ENCODE measurements at regions not wholly inside any gene's neighbourhood (a gene's known extent, or its start where the extent isn't known, plus 50 kb on each side); places are given as distances from the start of the nearest gene placed in this dataset.

DNA sequence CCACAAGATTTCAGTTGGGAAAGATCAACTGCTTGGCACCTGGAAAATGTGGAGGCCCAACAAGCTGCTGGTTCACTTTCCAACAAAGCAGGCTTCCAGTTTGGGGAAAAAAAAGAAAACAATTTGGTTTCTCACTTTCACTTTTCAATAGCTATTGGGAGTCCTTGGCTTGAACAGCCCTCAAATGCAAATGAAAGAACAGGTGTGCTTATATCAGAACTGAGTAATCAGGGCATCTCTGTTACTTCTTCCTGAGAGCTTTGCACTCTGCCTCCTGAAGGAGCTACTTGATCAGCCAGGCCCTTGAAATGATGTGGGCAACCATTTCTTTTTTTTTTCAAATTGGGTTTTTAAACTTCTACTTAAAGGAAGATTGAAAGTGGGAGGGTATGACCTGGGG lies 73.5 kb downstream of the MFAP3 start:
- no peak for TF ChIP-seq POLR2A (IDR thresholded peaks at IDR 0.05; ENCODE audit: low read depth)
- TF ChIP-seq, protein P1, sequence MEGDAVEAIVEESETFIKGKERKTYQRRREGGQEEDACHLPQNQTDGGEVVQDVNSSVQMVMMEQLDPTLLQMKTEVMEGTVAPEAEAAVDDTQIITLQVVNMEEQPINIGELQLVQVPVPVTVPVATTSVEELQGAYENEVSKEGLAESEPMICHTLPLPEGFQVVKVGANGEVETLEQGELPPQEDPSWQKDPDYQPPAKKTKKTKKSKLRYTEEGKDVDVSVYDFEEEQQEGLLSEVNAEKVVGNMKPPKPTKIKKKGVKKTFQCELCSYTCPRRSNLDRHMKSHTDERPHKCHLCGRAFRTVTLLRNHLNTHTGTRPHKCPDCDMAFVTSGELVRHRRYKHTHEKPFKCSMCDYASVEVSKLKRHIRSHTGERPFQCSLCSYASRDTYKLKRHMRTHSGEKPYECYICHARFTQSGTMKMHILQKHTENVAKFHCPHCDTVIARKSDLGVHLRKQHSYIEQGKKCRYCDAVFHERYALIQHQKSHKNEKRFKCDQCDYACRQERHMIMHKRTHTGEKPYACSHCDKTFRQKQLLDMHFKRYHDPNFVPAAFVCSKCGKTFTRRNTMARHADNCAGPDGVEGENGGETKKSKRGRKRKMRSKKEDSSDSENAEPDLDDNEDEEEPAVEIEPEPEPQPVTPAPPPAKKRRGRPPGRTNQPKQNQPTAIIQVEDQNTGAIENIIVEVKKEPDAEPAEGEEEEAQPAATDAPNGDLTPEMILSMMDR (IDR thresholded peaks at IDR 0.05), result no peak
